OCI-LY3 (cell line): ENCODE measurements at regions not wholly inside any gene's neighbourhood (a gene's known extent, or its start where the extent isn't known, plus 50 kb on each side); places are given as distances from the start of the nearest gene placed in this dataset.

Source experiments
- H2AFZ ChIP-seq: fragments of 200-600, 300-600 bp; shearing (Covaris generic); 2 replicates; pipeline ENCODE4 v1.6.0; 2014; ENCODE audit warnings: antibody characterized with exemption, low read depth, low read length
- H3K27ac ChIP-seq: fragments of 200-600, 300-600 bp; sonication (generic); 2 replicates; pipeline ENCODE4 v1.5.1; 2014; ENCODE audit warnings: mild to moderate bottlenecking, low read length, moderate library complexity, mixed read lengths
- H3K27me3 ChIP-seq: fragments of 200-600, 300-600 bp; sonication (generic); 2 replicates; pipeline ENCODE4 v1.6.1; 2014; ENCODE audit warnings: low read depth, low read length, mixed read lengths
- H3K36me3 ChIP-seq: fragments of 200-600, 300-600 bp; sonication (generic); replicated peaks from 2 replicates; pipeline ENCODE3; 2014; ENCODE audit warnings: low read depth, low read length, mixed read lengths
- H3K4me1 ChIP-seq: fragments of 300-600, 200-600 bp; sonication (generic); 2 replicates; pipeline ENCODE4 v1.6.1; 2014; ENCODE audit warnings: low read length, mixed read lengths
- H3K4me2 ChIP-seq: fragments of 200-600, 300-600 bp; sonication (generic); 2 replicates; pipeline ENCODE4 v1.6.1; 2014; ENCODE audit warnings: low read length, mixed read lengths
- H3K4me3 ChIP-seq: fragments of 300-600, 200-600 bp; sonication (generic); 2 replicates; pipeline ENCODE4 v1.5.1; 2014; ENCODE audit warnings: antibody characterized with exemption, mild to moderate bottlenecking, low read length, moderate library complexity
- H3K79me2 ChIP-seq: fragments of 300-600, 200-600 bp; shearing (Covaris generic); 2 replicates; pipeline ENCODE4 v1.6.1; 2014; ENCODE audit warnings: mild to moderate bottlenecking, low read length, mixed read lengths
- H3K9ac ChIP-seq: fragments of 300-600, 200-600 bp; shearing (Covaris generic); 2 replicates; pipeline ENCODE4 v1.6.0; 2014; ENCODE audit warnings: mild to moderate bottlenecking, low read length, moderate library complexity
- H3K9me3 ChIP-seq: fragments of 200-600, 300-600 bp; shearing (Covaris generic); 2 replicates; pipeline ENCODE4 v1.6.1; 2014; ENCODE audit warnings: low read length, mixed read lengths; ENCODE audit not compliant: insufficient read depth
- H4K20me1 ChIP-seq: fragments of 200-600, 300-600 bp; sonication (generic); 2 replicates; pipeline ENCODE4 v1.6.1; 2016; ENCODE audit warnings: low read length, mixed read lengths; ENCODE audit not compliant: insufficient read depth
- EZH2phosphoT487 ChIP-seq: fragments of 200-600 bp; shearing (Covaris generic); IDR thresholded peaks from 2 replicates; pipeline ENCODE4 v1.6.1; 2018; ENCODE audit warnings: antibody characterized with exemption, mixed run types, low read depth
- TF ChIP-seq, protein P1 (sequence below): fragments of 200-600, 300-600 bp; sonication (generic); IDR thresholded peaks from 2 replicates; pipeline ENCODE4 v1.5.1; 2014; ENCODE audit warnings: antibody characterized with exemption, low read length, low read depth

GRCh38 chr14:78022059-78022458 lies 148.1 kb upstream of the NRXN3 start:
- H3K36me3 ChIP-seq = no peaks in the 10 kb centered on the region
- no peaks in the 10 kb centered on the region for H4K20me1 ChIP-seq
- 0 out of 2 replicates have a peak overlapping the region, but pooled peaks have one; percentile 20 for H3K4me2 ChIP-seq
- no peaks in the 10 kb centered on the region for H3K79me2 ChIP-seq
- H3K9ac ChIP-seq = no peak overlapping the region
- peaks cover 13% of the 10 kb centered on the region; the same call in 1 of the 2 replicates for H3K27me3 ChIP-seq
- no peaks in the 10 kb centered on the region for H3K4me1 ChIP-seq
- H3K9me3 ChIP-seq = no peaks in the 10 kb centered on the region
- H3K4me3 ChIP-seq = no peak overlapping the region
- H2AFZ ChIP-seq = peak overlapping the region; percentile 75
- no peak for TF ChIP-seq EZH2phosphoT487
- TF ChIP-seq, protein P1, sequence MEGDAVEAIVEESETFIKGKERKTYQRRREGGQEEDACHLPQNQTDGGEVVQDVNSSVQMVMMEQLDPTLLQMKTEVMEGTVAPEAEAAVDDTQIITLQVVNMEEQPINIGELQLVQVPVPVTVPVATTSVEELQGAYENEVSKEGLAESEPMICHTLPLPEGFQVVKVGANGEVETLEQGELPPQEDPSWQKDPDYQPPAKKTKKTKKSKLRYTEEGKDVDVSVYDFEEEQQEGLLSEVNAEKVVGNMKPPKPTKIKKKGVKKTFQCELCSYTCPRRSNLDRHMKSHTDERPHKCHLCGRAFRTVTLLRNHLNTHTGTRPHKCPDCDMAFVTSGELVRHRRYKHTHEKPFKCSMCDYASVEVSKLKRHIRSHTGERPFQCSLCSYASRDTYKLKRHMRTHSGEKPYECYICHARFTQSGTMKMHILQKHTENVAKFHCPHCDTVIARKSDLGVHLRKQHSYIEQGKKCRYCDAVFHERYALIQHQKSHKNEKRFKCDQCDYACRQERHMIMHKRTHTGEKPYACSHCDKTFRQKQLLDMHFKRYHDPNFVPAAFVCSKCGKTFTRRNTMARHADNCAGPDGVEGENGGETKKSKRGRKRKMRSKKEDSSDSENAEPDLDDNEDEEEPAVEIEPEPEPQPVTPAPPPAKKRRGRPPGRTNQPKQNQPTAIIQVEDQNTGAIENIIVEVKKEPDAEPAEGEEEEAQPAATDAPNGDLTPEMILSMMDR = peak; percentile 76
- H3K27ac ChIP-seq = no peak overlapping the region

GRCh38 chr14:78023112-78023511 lies 147.1 kb upstream of the NRXN3 start:
- Histone ChIP-seq H3K79me2 (no peaks in the 10 kb centered on the region), H3K36me3 (no peaks in the 10 kb centered on the region), H3K27me3 (peaks cover 13% of the 10 kb centered on the region; the same call in 1 of the 2 replicates), H4K20me1 (no peaks in the 10 kb centered on the region), H3K27ac (no peak overlapping the region), H3K4me3 (no peak overlapping the region), H3K4me1 (no peaks in the 10 kb centered on the region), H3K4me2 (no peak overlapping the region), H3K9me3 (no peaks in the 10 kb centered on the region), H2AFZ (no peak overlapping the region), H3K9ac (no peak overlapping the region)
- no peak for TF ChIP-seq EZH2phosphoT487
- TF ChIP-seq, protein P1 = no peak

GRCh38 chr14:78028471-78028870 lies 141.7 kb upstream of the NRXN3 start:
- no peak overlapping the region for H3K4me2 ChIP-seq
- 0 out of 2 replicates have a peak, but pooled peaks cover 5% of the 10 kb centered on the region for H3K27me3 ChIP-seq
- no peaks in the 10 kb centered on the region for H3K36me3 ChIP-seq
- no peaks in the 10 kb centered on the region for H3K9me3 ChIP-seq
- H3K9ac ChIP-seq = no peak overlapping the region
- H3K4me3 ChIP-seq = no peak overlapping the region
- TF ChIP-seq, protein P1 = no peak
- TF ChIP-seq EZH2phosphoT487 = no peak
- no peak overlapping the region for H2AFZ ChIP-seq
- H3K4me1 ChIP-seq = no peaks in the 10 kb centered on the region
- H4K20me1 ChIP-seq = no peaks in the 10 kb centered on the region
- H3K27ac ChIP-seq = no peak overlapping the region
- H3K79me2 ChIP-seq = no peaks in the 10 kb centered on the region

- Histone ChIP-seq H3K4me3 (no peak overlapping the region), H3K36me3 (no peaks in the 10 kb centered on the region), H3K4me1 (no peaks in the 10 kb centered on the region), H3K27ac (no peak overlapping the region), H2AFZ (no peak overlapping the region), H3K9ac (no peak overlapping the region), H4K20me1 (no peaks in the 10 kb centered on the region), H3K4me2 (no peak overlapping the region), H3K9me3 (no peaks in the 10 kb centered on the region), H3K27me3 (0 out of 2 replicates have a peak, but pooled peaks cover 5% of the 10 kb centered on the region), H3K79me2 (no peaks in the 10 kb centered on the region)
- no peak for TF ChIP-seq EZH2phosphoT487
- TF ChIP-seq, protein P1 = no peak
Measured at GRCh38 chr14:78029601-78030372, 140.4 kb upstream of the NRXN3 start.
